HUES6 (cell line): ENCODE measurements at regions not wholly inside any gene's neighbourhood (a gene's known extent, or its start where the extent isn't known, plus 50 kb on each side); places are given as distances from the start of the nearest gene placed in this dataset.

Source experiments
- H3K27ac ChIP-seq: 2 replicates; pipeline ENCODE4 v1.7.0; 2013; ENCODE audit warnings: low read depth, mild to moderate bottlenecking, low read length, inconsistent platforms
- H3K27me3 ChIP-seq: 2 replicates; pipeline ENCODE4 v1.6.1; 2013; ENCODE audit warnings: low read length; ENCODE audit not compliant: control insufficient read depth, insufficient read depth
- H3K36me3 ChIP-seq: 2 replicates; pipeline ENCODE4 v1.6.1; 2013; ENCODE audit warnings: low read length; ENCODE audit not compliant: control insufficient read depth, insufficient read depth
- H3K4me1 ChIP-seq: 2 replicates; pipeline ENCODE4 v1.6.1; 2013; ENCODE audit warnings: low read length; ENCODE audit not compliant: control insufficient read depth, insufficient read depth
- H3K4me3 ChIP-seq: 2 replicates; pipeline ENCODE4 v1.5.1; 2013; ENCODE audit warnings: low read depth, low read length
- H3K9ac ChIP-seq: one replicate; pipeline ENCODE4 v1.6.1; 2013; ENCODE audit warnings: mild to moderate bottlenecking, low read length
- H3K9me3 ChIP-seq: 2 replicates; pipeline ENCODE4 v1.6.1; 2013; ENCODE audit warnings: low read depth, low read length; ENCODE audit not compliant: control insufficient read depth, insufficient read depth

DNA sequence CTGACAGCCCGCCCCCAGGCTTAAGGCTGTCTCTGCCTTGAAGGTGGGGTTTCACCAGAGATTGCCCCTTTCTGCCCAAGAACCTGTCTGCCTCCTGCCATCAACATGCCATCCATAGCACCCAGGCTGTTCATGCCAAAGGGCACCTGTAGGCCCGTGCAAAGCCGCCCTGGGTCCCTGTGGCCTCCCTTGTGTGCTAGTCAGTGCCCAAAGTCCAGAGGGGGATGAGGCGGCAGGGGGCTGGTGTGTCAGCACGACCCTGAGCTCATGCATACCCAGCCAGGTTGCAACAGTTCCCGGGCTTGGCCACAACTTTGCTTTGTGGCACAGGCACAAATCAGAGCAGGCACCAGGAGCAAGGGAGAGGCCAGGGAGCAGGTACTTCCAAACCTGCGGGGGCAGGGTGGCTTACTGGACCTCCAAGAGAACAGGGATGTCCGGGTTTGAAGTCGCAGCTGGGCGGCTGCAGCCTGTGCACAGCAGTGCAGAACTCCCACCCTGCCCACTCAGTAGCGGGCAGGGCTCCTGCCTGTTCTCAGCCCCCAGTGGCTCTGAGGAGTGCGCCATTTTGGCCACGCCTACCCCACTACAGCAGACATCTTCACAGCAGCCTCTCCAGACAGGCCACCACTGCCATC, 671.1 kb upstream of the GRM3 start:
- no peaks in the 10 kb centered on the region for H3K36me3 ChIP-seq
- H3K4me3 ChIP-seq, result no peak overlapping the region
- no peak overlapping the region for H3K27ac ChIP-seq
- H3K9me3 ChIP-seq, result no peaks in the 10 kb centered on the region
- peaks cover 9% of the 10 kb centered on the region for H3K4me1 ChIP-seq
- H3K9ac ChIP-seq, result no peak overlapping the region
- no peaks in the 10 kb centered on the region for H3K27me3 ChIP-seq

DNA sequence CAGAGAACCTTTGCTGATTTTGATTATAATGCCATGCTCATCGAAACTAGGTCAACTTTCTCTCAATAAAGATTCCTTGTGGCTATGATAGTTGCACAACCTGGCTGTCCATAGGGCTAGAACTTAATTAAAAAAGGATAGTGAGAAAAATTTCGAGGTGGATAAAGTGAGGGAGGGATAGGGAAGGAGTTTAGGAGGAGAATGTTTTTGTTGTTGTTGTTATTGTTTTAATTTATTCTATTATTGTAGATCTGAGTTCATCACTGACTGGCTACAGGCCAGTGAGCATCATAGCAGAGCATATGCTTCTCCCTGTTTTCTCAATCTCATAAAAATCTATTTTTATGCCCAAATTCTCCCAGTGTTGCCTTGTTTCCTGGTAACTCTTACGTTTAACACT, 688.7 kb upstream of the GRM3 start:
- no peak overlapping the region for H3K27ac ChIP-seq
- no peak overlapping the region for H3K4me3 ChIP-seq
- no peaks in the 10 kb centered on the region for H3K9me3 ChIP-seq
- no peaks in the 10 kb centered on the region for H3K4me1 ChIP-seq
- no peaks in the 10 kb centered on the region for H3K36me3 ChIP-seq
- no peaks in the 10 kb centered on the region for H3K27me3 ChIP-seq
- H3K9ac ChIP-seq, result no peak overlapping the region

DNA sequence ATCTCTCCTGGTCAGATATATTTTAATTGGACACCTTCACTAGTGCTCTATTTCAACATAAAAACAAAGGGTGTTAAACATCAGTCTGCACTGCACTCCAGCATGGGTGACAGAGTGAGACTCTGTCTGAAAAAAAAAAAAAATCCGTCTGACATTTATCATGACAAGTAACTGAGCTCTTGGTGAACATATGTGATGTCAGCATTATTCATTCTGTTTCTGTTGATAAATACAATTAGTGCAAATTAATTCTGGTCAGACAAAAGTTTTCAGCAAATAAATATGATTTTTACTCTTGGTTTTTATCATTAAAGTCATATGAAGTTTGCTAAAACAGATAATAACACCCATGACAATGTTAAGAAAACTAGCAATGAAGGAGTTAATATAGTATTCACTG, 692.8 kb upstream of the GRM3 start:
- Histone ChIP-seq H3K27me3 (no peaks in the 10 kb centered on the region), H3K36me3 (no peaks in the 10 kb centered on the region), H3K9ac (no peak overlapping the region), H3K4me3 (no peak overlapping the region), H3K4me1 (no peaks in the 10 kb centered on the region), H3K9me3 (no peaks in the 10 kb centered on the region), H3K27ac (no peak overlapping the region)

DNA sequence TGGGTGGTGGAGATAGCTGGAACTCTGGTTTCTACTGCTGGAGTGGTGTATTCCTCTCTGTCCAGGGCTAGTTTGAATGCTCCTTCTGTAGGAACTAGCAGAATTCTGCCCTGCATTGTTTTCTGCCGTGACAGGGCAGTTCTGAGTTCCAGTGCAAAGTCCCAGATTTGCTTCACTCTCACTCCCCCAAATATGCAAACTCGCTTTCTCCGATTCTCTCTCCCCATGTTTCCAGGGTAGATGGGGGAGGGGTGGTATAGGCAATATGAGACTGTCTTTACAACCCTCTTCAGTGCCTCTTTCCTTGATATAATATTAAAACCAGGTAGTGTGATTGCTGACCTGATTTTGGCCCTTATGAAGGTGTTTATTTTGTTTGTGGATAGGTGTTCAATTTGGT, 693.3 kb upstream of the GRM3 start:
- Histone ChIP-seq H3K27ac (no peak overlapping the region), H3K9me3 (no peaks in the 10 kb centered on the region), H3K4me3 (no peak overlapping the region), H3K27me3 (no peaks in the 10 kb centered on the region), H3K36me3 (no peaks in the 10 kb centered on the region), H3K4me1 (no peaks in the 10 kb centered on the region), H3K9ac (no peak overlapping the region)

DNA sequence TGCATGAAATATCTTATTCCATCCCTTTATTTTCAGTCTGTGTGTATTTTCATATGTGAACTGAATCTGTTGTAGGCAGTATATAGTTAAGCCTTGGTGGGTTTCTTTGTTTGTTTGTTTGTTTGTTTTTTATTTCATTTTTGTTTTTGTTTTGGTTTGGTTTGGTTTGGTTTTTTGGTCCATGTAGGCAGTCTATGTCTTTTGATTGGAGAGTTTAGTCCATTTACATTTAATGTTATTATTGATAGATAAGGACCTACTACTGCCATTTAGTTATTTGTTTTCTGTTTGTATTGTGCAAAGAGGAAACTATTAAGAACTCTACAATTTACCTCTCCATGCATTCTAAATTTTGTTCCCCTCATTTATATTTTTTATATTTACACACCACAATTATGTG, 695.9 kb upstream of the GRM3 start:
- Histone ChIP-seq H3K27ac (no peak overlapping the region), H3K4me1 (no peaks in the 10 kb centered on the region), H3K36me3 (no peaks in the 10 kb centered on the region), H3K9ac (no peak overlapping the region), H3K9me3 (no peaks in the 10 kb centered on the region), H3K4me3 (no peak overlapping the region), H3K27me3 (no peaks in the 10 kb centered on the region)

DNA sequence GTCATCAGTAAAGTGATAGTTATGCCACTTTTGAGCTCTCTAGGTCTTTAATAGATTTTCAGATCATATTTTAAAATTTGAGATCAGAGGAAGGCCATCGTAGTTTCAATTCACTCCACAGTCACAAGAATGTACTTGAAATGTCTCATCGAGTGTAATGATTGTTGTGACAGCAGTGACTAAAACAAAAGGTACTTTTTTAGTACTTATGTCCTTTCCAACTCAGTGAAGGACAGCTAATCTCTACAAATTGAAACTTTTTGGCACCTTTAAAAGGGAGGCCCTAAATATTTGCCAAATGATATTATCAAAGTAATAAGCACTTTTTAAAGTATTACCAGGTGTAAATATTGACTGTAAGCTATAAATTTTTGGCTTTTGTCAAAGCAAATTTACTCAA, 702.9 kb upstream of the GRM3 start:
- H3K27ac ChIP-seq, result no peak overlapping the region
- no peak overlapping the region for H3K9ac ChIP-seq
- H3K4me3 ChIP-seq, result no peak overlapping the region
- H3K27me3 ChIP-seq, result no peaks in the 10 kb centered on the region
- no peaks in the 10 kb centered on the region for H3K9me3 ChIP-seq
- H3K36me3 ChIP-seq, result no peaks in the 10 kb centered on the region
- no peaks in the 10 kb centered on the region for H3K4me1 ChIP-seq

DNA sequence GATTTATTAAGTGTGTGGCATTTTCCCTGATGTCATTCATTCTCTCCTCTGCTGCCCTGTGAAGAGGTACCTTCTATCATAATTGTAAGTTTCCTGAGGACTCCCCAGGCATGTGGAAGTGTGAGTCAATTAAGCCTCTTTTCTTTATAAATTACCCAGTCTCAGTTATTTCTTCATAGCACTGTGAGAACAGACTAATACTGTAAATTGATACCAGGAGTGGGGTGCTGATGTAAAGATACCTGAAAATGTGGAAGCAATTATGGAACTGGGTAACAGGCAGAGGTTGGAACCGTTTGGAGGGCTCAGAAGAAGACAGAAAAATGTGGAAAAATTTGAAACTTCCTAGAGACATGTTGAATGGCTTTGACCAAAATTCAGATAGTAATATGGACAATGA, 711.8 kb upstream of the GRM3 start:
- Histone ChIP-seq H3K9me3 (peaks cover 25% of the 10 kb centered on the region), H3K36me3 (no peaks in the 10 kb centered on the region), H3K9ac (no peak overlapping the region), H3K4me3 (no peak overlapping the region), H3K27me3 (no peaks in the 10 kb centered on the region), H3K4me1 (peaks cover 15% of the 10 kb centered on the region; the same call in 1 of the 2 replicates), H3K27ac (no peak overlapping the region)

DNA sequence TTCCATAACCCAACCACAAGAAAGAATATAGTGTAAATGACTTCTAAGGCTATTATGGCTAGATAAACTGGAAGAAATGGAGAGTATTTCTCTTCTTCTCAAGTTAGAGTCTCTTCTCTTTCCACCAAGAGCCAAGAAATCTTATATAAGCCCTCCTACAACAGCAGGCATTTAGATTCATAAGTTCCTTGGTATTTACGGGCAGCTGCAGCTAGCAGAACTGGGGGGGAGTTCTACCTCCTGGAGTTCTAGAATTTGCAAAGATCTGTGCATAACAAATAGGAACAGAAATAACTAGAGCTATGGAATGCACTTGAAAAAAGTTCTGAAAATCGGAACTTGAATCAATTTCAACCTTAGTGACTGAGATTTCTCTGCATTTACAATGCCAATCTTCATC, 715.2 kb upstream of the GRM3 start:
- no peak overlapping the region for H3K9ac ChIP-seq
- no peak overlapping the region for H3K4me3 ChIP-seq
- H3K4me1 ChIP-seq, result peaks cover 15% of the 10 kb centered on the region; the same call in 1 of the 2 replicates
- H3K27ac ChIP-seq, result peak overlapping the region; percentile 47; the same call in 1 of the 2 replicates
- no peaks in the 10 kb centered on the region for H3K36me3 ChIP-seq
- peaks cover 21% of the 10 kb centered on the region for H3K9me3 ChIP-seq
- H3K27me3 ChIP-seq, result no peaks in the 10 kb centered on the region

DNA sequence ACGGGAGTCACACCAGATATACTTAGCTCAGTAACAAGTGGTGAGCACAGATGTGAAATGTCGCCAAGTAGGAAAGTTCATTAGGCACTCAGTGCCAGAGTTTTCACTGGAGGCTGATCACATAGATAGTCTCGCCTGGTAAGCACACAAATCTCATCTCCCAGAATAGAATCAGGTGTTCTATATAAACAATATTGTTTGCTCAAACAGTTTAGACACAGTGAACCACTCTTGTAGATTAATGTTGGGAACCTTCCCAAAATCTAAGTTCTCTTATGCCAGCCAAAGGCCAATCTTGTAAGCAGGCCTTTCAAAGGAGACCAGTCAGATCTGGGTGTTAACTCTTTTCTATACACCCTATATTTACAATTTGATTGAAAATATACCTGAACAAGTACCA, 716.5 kb upstream of the GRM3 start:
- no peak overlapping the region for H3K27ac ChIP-seq
- no peak overlapping the region for H3K9ac ChIP-seq
- H3K4me3 ChIP-seq, result no peak overlapping the region
- no peaks in the 10 kb centered on the region for H3K27me3 ChIP-seq
- H3K4me1 ChIP-seq, result peaks cover 15% of the 10 kb centered on the region; the same call in 1 of the 2 replicates
- H3K9me3 ChIP-seq, result peaks cover 12% of the 10 kb centered on the region
- no peaks in the 10 kb centered on the region for H3K36me3 ChIP-seq

DNA sequence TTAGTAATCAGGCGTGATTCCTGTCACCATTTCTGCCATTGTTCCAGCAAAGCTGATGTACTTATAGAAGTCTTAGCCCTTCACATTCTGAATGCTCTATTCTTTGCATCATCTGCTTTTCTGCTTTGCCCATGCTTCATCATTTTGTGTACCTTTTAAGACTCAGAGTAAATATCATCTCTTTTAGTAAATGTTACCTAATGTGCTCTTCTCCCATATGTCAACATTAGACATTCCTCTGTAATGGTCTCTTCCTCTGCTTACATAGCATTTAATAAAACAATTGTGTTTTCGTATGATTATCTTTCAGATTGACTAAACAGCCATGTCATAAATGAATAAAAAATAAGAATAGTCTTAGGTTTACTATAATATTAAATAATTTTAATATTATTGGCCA, 719.6 kb upstream of the GRM3 start:
- Histone ChIP-seq H3K9me3 (no peaks in the 10 kb centered on the region), H3K36me3 (no peaks in the 10 kb centered on the region), H3K27me3 (no peaks in the 10 kb centered on the region), H3K9ac (no peak overlapping the region), H3K27ac (no peak overlapping the region), H3K4me1 (peaks cover 11% of the 10 kb centered on the region; the same call in 1 of the 2 replicates), H3K4me3 (no peak overlapping the region)

DNA sequence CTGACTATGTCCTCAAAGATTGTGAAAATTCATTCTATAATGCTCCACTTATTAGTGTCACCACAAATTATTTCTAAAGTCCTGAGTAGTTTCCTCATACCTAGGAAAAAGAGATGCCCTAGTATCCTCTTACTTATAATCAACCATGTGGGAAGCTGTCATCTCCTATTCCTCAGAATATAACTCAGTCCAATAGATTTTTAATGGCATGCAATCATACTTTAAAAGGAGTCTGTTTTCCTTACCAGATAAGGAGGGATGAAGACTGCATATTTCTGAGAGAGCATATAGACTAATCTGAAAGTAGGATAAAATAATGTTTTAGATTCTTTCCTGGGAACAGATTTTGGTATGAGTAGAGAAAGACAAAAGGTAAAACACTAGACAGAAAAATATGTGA, 727.7 kb upstream of the GRM3 start:
- Histone ChIP-seq H3K36me3 (no peaks in the 10 kb centered on the region), H3K4me3 (no peak overlapping the region), H3K27me3 (no peaks in the 10 kb centered on the region), H3K27ac (no peak overlapping the region), H3K9ac (no peak overlapping the region), H3K4me1 (no peaks in the 10 kb centered on the region), H3K9me3 (no peaks in the 10 kb centered on the region)

DNA sequence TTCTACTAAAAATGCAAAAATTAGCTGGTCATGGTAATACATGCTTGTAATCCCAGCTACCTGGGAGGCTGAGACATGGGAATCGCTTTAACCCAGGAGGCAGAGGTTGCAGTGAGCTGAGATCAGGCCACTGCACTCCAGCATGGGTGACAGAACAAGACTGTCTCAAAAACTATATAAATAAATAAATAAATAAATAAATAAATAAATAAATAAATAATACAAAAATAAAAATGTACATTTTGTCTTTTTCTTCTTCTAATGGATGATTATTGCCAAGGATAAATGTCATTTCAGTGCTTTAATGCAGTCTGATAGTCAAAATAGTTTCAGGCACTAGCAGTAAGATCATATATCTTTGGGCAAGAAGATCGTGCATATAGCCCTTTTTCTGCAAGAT, 727.6 kb upstream of the SEMA3D start:
- Histone ChIP-seq H3K9me3 (no peaks in the 10 kb centered on the region), H3K4me1 (no peaks in the 10 kb centered on the region), H3K36me3 (no peaks in the 10 kb centered on the region), H3K27ac (no peak overlapping the region), H3K9ac (no peak overlapping the region), H3K27me3 (no peaks in the 10 kb centered on the region), H3K4me3 (no peak overlapping the region)
